ENCODE measurements at regions not wholly inside any gene's neighbourhood (a gene's known extent, or its start where the extent isn't known, plus 50 kb on each side); places are given as distances from the start of the nearest gene placed in this dataset.

GRCh38 chr3:25133588-25133987 lies 294.5 kb upstream of the RARB start:
- Histone ChIP-seq H3K4me3 (ENCODE audit: low read depth, low read length) (no peak overlapping the region), H3K36me3 (ENCODE audit: control insufficient read depth, insufficient read depth, low read length) (no peaks in the 10 kb centered on the region), H3K27me3 (ENCODE audit: control insufficient read depth, insufficient read depth, low read length) (no peaks in the 10 kb centered on the region)
- ChIA-PET CTCF (no interaction called here), POLR2A (no interaction called here)
- no peak for DNase-seq (ENCODE audit: low read depth)
- TF ChIP-seq CTCF (IDR thresholded peaks at IDR 0.05; ENCODE audit: insufficient read depth, low read depth, low read length): no peak

- H3K27me3 ChIP-seq (ENCODE audit: control insufficient read depth, insufficient read depth, low read length): no peaks in the 10 kb centered on the region
- H3K36me3 ChIP-seq (ENCODE audit: control insufficient read depth, insufficient read depth, low read length): no peaks in the 10 kb centered on the region
- no peak for TF ChIP-seq CTCF (IDR thresholded peaks at IDR 0.05; ENCODE audit: insufficient read depth, low read depth, low read length)
- ChIA-PET CTCF (interaction anchor here (0.6 kb wide), 1 partner anchor 32 kb away, joined by 3 read pairs; no protein-coding TSS in a partner anchor), POLR2A (no interaction called here)
- no peak for DNase-seq (ENCODE audit: low read depth)
- no peak overlapping the region for H3K4me3 ChIP-seq (ENCODE audit: low read depth, low read length)
These were observed 290.5 kb upstream of the RARB start for GRCh38 chr3:25137606-25138005.

GRCh38 chr3:25139267-25139666 lies 288.8 kb upstream of the RARB start:
- ChIA-PET CTCF (no interaction called here), POLR2A (no interaction called here)
- H3K4me3 ChIP-seq (ENCODE audit: low read depth, low read length): no peak overlapping the region
- DNase-seq (ENCODE audit: low read depth): no peak
- no peaks in the 10 kb centered on the region for H3K36me3 ChIP-seq (ENCODE audit: control insufficient read depth, insufficient read depth, low read length)
- TF ChIP-seq CTCF (IDR thresholded peaks at IDR 0.05; ENCODE audit: insufficient read depth, low read depth, low read length): no peak
- no peaks in the 10 kb centered on the region for H3K27me3 ChIP-seq (ENCODE audit: control insufficient read depth, insufficient read depth, low read length)

- CTCF ChIA-PET: interaction anchor here (0.7 to 1.2 kb wide), 2 partner anchors 12 to 25 kb away, joined by 3 read pairs; no protein-coding TSS in a partner anchor
- H3K27me3 ChIP-seq (ENCODE audit: control insufficient read depth, insufficient read depth, low read length): no peaks in the 10 kb centered on the region
- DNase-seq (ENCODE audit: low read depth): no peak
- no peaks in the 10 kb centered on the region for H3K36me3 ChIP-seq (ENCODE audit: control insufficient read depth, insufficient read depth, low read length)
- no peak for TF ChIP-seq CTCF (IDR thresholded peaks at IDR 0.05; ENCODE audit: insufficient read depth, low read depth, low read length)
- POLR2A ChIA-PET: no interaction called here
- H3K4me3 ChIP-seq (ENCODE audit: low read depth, low read length): no peak overlapping the region
These were observed 285.3 kb upstream of the RARB start for GRCh38 chr3:25142609-25143355.

GRCh38 chr3:25143356-25144025 lies 284.6 kb upstream of the RARB start:
- POLR2A ChIA-PET: no interaction called here
- CTCF ChIA-PET: interaction anchor here (1.2 kb wide), 1 partner anchor 12 kb away, joined by 3 read pairs; no protein-coding TSS in a partner anchor
- Histone ChIP-seq H3K27me3 (ENCODE audit: control insufficient read depth, insufficient read depth, low read length) (no peaks in the 10 kb centered on the region), H3K4me3 (ENCODE audit: low read depth, low read length) (no peak overlapping the region), H3K36me3 (ENCODE audit: control insufficient read depth, insufficient read depth, low read length) (no peaks in the 10 kb centered on the region)
- no peak for TF ChIP-seq CTCF (IDR thresholded peaks at IDR 0.05; ENCODE audit: insufficient read depth, low read depth, low read length)
- no peak for DNase-seq (ENCODE audit: low read depth)
